Smooth muscle cell (in vitro differentiated cells): ENCODE measurements at regions not wholly inside any gene's neighbourhood (a gene's known extent, or its start where the extent isn't known, plus 50 kb on each side); places are given as distances from the start of the nearest gene placed in this dataset.
"Not testable (repeated sequence)": the region's sequence is repeated elsewhere in the genome, so short reads cannot be mapped to it uniquely, and the experiment has no call there.

ENCODE experiments used
- DNase-seq: peaks from one replicate; lab custom pipeline; 2025; ENCODE audit not compliant: unreplicated experiment; lab: John Stamatoyannopoulos, UW
- H2AFZ ChIP-seq: fragments of 200-600 bp; sonication (generic); 2 replicates; pipeline ENCODE4 v1.6.0; 2016; ENCODE audit warnings: antibody characterized with exemption, low read depth, mild to moderate bottlenecking
- H3F3A ChIP-seq: fragments of 200-600 bp; sonication (generic); 2 replicates; pipeline ENCODE4 v1.6.0; 2017; ENCODE audit warnings: antibody characterized with exemption, low read depth
- H3K27ac ChIP-seq: fragments of 200-600 bp; sonication (generic); 2 replicates; pipeline ENCODE4 v1.5.1; 2016; ENCODE audit warnings: low read depth, mild to moderate bottlenecking
- H3K27me3 ChIP-seq: fragments of 200-600 bp; sonication (generic); 2 replicates; pipeline ENCODE4 v1.6.1; 2016; ENCODE audit warnings: low read depth, mild to moderate bottlenecking
- H3K36me3 ChIP-seq: fragments of 200-600 bp; sonication (generic); 2 replicates; pipeline ENCODE4 v1.5.1; 2016; ENCODE audit warnings: low read depth
- H3K4me1 ChIP-seq: fragments of 200-600 bp; sonication (generic); 2 replicates; pipeline ENCODE4 v1.5.1; 2016; ENCODE audit warnings: low read depth
- H3K4me2 ChIP-seq: fragments of 200-600 bp; sonication (generic); 2 replicates; pipeline ENCODE4 v1.6.0; 2016; ENCODE audit warnings: mild to moderate bottlenecking
- H3K4me3 ChIP-seq: fragments of 200-600 bp; sonication (generic); 2 replicates; pipeline ENCODE4 v1.5.1; 2016; ENCODE audit warnings: mild to moderate bottlenecking
- H3K79me2 ChIP-seq: fragments of 200-600 bp; sonication (generic); 2 replicates; pipeline ENCODE4 v1.6.0; 2016; ENCODE audit warnings: low read depth, mild to moderate bottlenecking
- H3K9ac ChIP-seq: fragments of 200-600 bp; sonication (generic); 2 replicates; pipeline ENCODE4 v1.6.0; 2016; ENCODE audit warnings: low read depth
- H3K9me3 ChIP-seq: fragments of 200-600 bp; sonication (generic); replicated peaks from 2 replicates; pipeline ENCODE4 v1.5.1; 2016; ENCODE audit warnings: low read depth
- H4K20me1 ChIP-seq: fragments of 200-600 bp; sonication (generic); 2 replicates; pipeline ENCODE4 v1.6.0; 2016; ENCODE audit warnings: low read depth
- WGBS: methylation state at CpG from one replicate; pipeline ENCODE4 v1.1.7; 2016; ENCODE audit warnings: low lambda C conversion rate; 5-methylcytosine and 5-hydroxymethylcytosine counted together
- TF ChIP-seq, protein P1 (sequence below): fragments of 200-600 bp; sonication (generic); IDR thresholded peaks from 2 replicates; pipeline ENCODE4 v1.5.1; 2017; ENCODE audit warnings: borderline replicate concordance, mild to moderate bottlenecking, antibody characterized with exemption; ENCODE audit not compliant: insufficient read depth, poor library complexity, severe bottlenecking

DNA sequence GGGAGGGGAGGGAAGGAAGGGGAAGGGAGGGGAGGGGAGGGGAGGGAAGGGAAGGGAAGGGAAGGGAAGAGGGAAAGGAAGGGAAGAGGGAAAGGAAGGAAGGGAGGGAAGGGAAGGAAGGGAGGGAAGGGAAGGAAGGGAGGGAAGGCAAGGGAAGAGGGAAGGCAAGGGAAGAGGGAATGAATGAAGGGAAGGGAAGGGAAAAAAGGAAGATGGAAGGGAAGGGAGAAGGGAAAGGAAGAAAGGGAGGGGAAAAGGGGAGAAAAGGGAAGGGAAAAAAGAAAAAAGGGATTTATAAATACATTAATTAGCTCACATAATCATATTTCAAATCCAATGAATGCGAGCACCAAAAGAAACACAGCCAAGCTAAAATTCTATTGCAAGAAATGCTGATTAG, 202.9 kb upstream of the LRRTM4 start:
- H3K4me3 ChIP-seq = no peak overlapping the region
- no peaks in the 10 kb centered on the region for H3K36me3 ChIP-seq
- H3K4me2 ChIP-seq = no peak overlapping the region
- no peaks in the 10 kb centered on the region for H3K79me2 ChIP-seq
- H4K20me1 ChIP-seq = no peaks in the 10 kb centered on the region
- H3K9ac ChIP-seq = no peak overlapping the region
- TF ChIP-seq, protein P1, sequence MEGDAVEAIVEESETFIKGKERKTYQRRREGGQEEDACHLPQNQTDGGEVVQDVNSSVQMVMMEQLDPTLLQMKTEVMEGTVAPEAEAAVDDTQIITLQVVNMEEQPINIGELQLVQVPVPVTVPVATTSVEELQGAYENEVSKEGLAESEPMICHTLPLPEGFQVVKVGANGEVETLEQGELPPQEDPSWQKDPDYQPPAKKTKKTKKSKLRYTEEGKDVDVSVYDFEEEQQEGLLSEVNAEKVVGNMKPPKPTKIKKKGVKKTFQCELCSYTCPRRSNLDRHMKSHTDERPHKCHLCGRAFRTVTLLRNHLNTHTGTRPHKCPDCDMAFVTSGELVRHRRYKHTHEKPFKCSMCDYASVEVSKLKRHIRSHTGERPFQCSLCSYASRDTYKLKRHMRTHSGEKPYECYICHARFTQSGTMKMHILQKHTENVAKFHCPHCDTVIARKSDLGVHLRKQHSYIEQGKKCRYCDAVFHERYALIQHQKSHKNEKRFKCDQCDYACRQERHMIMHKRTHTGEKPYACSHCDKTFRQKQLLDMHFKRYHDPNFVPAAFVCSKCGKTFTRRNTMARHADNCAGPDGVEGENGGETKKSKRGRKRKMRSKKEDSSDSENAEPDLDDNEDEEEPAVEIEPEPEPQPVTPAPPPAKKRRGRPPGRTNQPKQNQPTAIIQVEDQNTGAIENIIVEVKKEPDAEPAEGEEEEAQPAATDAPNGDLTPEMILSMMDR = no peak
- 46% methylated on average over 1 of the region's 1 CpG for WGBS
- DNase-seq = no peak
- no peaks in the 10 kb centered on the region for H3K27me3 ChIP-seq
- no peaks in the 10 kb centered on the region for H3K4me1 ChIP-seq
- no peak overlapping the region for H2AFZ ChIP-seq
- H3F3A ChIP-seq = no peaks in the 10 kb centered on the region
- H3K9me3 ChIP-seq = no peaks in the 10 kb centered on the region
- H3K27ac ChIP-seq = no peak overlapping the region

DNA sequence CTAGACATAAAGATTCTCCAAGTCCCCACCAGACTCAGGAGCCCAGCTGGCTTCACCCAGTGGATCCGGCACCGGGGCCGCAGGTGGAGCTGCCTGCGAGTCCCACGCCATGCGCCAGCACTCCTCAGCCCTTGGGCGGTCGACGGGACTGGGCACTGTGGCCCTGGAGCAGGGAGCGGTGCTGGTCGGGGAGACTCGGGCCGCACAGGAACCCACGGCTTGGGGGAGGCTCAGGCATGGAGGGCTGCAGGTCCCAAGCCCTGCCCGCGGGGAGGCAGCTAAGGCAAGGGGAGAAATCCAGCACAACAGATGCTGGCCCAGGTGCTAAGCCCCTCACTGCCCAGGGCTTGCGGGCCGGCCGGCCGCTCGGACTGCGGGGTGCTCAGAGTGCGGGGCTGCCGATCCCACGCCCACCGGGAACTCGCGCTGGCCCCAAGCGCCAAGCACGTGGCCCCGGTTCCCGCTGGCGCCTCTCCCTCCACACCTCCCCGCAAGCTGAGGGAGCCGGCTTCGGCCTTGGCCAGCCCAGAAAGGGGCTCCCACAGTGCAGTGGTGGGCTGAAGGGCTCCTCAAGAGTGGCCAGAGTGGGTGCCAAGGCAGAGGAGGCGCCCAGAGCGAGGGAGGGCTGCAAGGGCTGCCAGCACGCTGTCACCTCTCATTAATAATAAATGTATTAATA, 212.6 kb upstream of the LRRTM4 start:
- H4K20me1 ChIP-seq, H3K4me2 ChIP-seq, H3K79me2 ChIP-seq, H3K36me3 ChIP-seq, H3K27ac ChIP-seq, H3K9ac ChIP-seq, H3F3A ChIP-seq, H3K4me1 ChIP-seq, H3K27me3 ChIP-seq, DNase-seq, H2AFZ ChIP-seq, H3K9me3 ChIP-seq, H3K4me3 ChIP-seq: not testable (repeated sequence)
- 94% methylated on average over 39 of the region's 39 CpGs for WGBS

DNA sequence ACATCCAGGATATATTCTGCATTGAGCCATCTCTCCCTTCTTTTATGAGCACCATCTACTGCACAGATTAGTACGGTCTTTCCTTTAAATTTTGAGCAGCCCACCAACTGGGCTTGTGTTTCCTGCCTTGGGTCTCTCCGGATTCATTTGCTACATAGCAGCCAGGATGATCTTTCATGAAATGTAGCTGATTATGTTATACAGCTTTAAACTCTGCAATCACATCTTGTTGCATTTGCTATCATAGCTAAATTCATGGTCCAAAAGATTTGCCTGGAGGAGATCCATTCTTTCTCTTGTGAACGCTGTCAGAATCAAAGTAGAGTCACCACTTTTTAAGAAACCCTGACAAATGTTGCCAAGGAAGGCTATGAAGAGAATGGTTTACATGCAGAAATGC, 215.1 kb upstream of the LRRTM4 start:
- Histone ChIP-seq H3F3A (no peaks in the 10 kb centered on the region), H3K9ac (no peak overlapping the region), H3K79me2 (no peaks in the 10 kb centered on the region), H3K4me2 (no peak overlapping the region), H3K27ac (no peak overlapping the region), H3K27me3 (no peaks in the 10 kb centered on the region), H2AFZ (no peak overlapping the region), H3K9me3 (no peaks in the 10 kb centered on the region), H4K20me1 (no peaks in the 10 kb centered on the region), H3K4me1 (no peaks in the 10 kb centered on the region), H3K4me3 (no peak overlapping the region), H3K36me3 (no peaks in the 10 kb centered on the region)
- TF ChIP-seq, protein P1 = no peak
- WGBS = 75% methylated on average over 3 of the region's 3 CpGs
- DNase-seq = no peak

DNA sequence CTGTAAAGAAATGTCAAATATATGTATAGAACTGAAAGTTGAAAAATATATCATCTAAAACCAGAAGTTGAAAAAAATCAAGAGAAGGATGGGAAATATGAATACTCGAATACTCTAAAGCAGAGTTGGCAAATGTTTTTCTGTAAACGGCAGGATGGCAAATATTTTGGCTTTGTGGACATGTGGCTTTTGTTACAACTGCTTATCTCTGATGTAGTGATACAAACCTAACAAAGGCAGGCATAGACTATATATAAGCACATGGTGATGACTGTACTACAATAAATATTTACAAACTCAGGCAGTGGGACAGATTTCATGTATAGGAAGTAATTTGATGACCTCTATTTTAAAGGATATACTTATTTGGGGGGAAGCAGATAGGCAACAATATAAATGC, 224.6 kb upstream of the LRRTM4 start:
- no peak overlapping the region for H2AFZ ChIP-seq
- no peaks in the 10 kb centered on the region for H3K36me3 ChIP-seq
- H3K27ac ChIP-seq = no peak overlapping the region
- no peaks in the 10 kb centered on the region for H3K79me2 ChIP-seq
- H3F3A ChIP-seq = no peaks in the 10 kb centered on the region
- H3K27me3 ChIP-seq = no peaks in the 10 kb centered on the region
- WGBS = 81% methylated on average over 2 of the region's 2 CpGs
- no peak for DNase-seq
- no peak overlapping the region for H3K4me3 ChIP-seq
- no peak overlapping the region for H3K9ac ChIP-seq
- H3K4me2 ChIP-seq = no peak overlapping the region
- TF ChIP-seq, protein P1 = no peak
- no peaks in the 10 kb centered on the region for H4K20me1 ChIP-seq
- H3K4me1 ChIP-seq = no peaks in the 10 kb centered on the region
- H3K9me3 ChIP-seq = no peaks in the 10 kb centered on the region

DNA sequence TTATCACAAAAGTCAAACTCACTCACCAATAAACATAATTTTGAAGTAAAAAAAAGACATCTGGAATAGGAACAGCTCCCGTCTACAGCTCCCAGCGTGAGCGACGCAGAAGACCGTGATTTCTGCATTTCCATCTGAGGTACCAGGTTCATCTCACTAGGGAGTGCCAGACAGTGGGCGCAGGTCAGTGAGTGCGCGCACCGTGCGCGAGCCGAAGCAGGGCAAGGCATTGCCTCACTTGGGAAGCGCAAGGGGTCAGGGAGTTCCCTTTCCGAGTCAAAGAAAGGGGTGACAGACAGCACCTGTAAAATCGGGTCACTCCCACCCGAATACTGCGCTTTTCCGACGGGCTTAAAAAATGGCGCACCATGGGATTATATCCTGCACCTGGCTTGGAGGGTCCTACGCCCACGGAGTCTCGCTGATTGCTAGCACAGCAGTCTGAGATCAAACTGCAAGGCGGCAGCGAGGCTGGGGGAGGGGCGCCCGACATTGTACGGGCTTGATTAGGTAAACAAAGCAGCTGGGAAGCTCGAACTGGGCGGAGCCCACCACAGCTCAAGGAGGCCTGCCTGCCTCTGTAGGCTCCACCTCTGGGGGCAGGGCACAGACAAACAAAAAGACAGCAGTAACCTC, 231.7 kb upstream of the LRRTM4 start:
- not testable (repeated sequence) for H3K36me3 ChIP-seq, H3K79me2 ChIP-seq, DNase-seq, H4K20me1 ChIP-seq, H3K9ac ChIP-seq, H3K27ac ChIP-seq, H3F3A ChIP-seq, H3K27me3 ChIP-seq, H3K4me1 ChIP-seq, H3K9me3 ChIP-seq
- WGBS = 6% methylated on average over 30 of the region's 30 CpGs
- Histone ChIP-seq H3K4me3 (peak overlapping the region; percentile 79), H3K4me2 (peak overlapping the region; percentile 85), H2AFZ (peak overlapping the region; percentile 86)
